ENCODE measurements at regions not wholly inside any gene's neighbourhood (a gene's known extent, or its start where the extent isn't known, plus 50 kb on each side); places are given as distances from the start of the nearest gene placed in this dataset.

GRCh38 chr15:62545467-62546227 is 380.6 kb upstream of the C2CD4B start:
- DNase-seq (ENCODE audit: low spot score) = no peak

DNA sequence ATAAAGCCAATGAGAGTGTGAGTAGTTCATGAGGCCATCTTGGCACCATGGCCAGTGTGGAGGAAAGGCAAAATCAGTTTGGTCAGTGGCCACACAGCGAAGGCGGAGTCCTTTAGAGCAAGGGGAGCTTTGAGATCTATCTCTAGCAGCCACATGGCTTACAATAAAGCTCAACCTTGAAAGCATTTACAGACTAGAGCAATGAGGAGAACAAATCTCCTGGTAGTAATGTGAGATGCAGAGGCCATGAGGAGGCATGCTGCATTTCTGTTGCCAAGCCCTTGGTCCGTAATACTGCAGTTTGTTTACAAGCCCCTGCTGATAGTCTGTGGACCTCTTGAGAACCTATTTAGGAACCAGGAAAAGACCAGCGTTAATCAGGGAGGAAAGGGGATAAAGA is 381.5 kb upstream of the C2CD4B start:
- DNase-seq (ENCODE audit: low spot score) = no peak

GRCh38 chr15:62547584-62547983 is 382.5 kb upstream of the C2CD4B start:
- no peak for DNase-seq (ENCODE audit: low spot score)

DNA sequence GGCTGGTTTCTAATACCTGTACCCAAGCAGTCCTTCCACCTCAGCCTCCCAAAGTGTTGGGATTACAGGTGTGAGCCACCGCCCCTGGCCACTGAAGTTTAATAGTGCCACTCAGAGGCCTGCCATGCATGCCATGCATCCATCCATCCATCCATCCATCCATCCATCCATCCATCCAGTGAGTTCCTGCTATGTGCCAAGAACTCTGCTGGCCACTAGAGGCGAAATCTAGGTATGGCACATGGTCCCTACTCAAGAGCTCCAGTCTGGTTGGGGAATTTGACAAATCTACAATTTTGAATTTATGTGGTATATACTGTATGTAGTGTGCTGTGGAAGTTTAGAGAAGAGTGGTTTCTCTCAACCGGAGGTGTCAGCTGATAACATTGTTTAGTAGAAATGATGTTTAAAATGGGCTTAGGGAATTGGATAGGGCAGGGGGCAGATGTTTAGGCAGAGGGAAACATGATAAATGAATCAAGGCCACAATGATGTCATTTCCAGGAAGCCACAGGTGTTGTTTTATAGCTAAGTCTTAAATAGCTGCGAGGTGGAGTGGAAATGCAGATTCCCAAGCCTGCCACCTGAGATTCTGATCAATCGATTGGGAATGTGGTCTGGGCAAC is 384.4 kb upstream of the C2CD4B start:
- peak; percentile 45 for DNase-seq (ENCODE audit: low spot score)

DNA sequence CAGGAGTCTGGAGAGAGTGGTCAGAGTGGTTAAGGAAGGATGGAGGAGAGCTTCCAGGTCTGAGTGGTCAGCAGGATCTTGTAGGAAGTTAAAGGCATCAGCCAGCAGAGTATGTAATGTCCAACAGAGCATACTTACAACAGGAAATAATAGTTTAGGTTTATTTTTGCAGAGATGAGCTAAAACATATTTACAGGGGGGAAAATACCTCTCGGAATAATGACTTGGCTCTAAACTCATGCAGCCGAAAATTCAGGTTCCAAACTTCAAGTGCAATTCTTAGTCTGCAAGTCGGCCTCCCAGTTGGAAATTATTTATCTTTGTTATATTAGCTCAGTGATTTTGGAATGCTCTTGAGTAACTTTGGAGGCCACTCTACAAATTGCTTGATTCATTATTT is 385.0 kb upstream of the C2CD4B start:
- DNase-seq (ENCODE audit: low spot score) = no peak

GRCh38 chr15:62552444-62552843 is 387.4 kb upstream of the C2CD4B start:
- DNase-seq (ENCODE audit: low spot score) = no peak

DNA sequence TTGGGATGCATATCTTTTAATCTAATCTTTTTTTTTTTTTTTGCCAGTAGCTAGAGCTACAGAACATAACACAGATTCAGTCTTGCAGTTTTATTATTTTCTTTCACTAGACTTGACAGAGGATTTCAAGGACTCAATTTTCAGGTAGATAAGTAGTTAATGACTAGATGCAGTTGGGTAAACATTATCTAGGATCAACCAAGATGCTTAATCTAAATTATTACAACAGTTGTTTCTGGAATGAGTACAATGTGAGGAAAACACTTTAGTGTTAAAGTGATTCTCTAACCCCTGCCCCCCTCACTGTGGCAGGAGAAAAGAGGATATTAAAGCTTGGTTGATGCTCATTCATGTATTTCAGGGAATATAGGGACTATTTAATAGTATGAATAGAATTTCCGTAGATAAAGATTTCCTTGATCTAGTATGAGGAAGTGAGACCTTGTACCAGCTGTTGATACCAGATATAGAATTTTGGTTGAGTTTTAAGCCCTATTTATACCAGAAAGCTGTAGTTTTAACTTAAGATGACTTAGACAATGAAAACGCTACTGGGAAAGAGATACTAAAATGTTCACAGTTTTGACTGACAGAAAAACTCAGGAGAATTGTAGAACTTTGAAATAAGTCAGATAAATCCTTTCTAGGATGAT is 389.0 kb upstream of the C2CD4B start:
- DNase-seq (ENCODE audit: low spot score) = no peak

- DNase-seq (ENCODE audit: low spot score) = no peak
Measured at GRCh38 chr15:62558640-62559380, 393.7 kb upstream of the C2CD4B start.

GRCh38 chr15:62559381-62559733 is 394.3 kb upstream of the C2CD4B start:
- DNase-seq (ENCODE audit: low spot score) = no peak

DNA sequence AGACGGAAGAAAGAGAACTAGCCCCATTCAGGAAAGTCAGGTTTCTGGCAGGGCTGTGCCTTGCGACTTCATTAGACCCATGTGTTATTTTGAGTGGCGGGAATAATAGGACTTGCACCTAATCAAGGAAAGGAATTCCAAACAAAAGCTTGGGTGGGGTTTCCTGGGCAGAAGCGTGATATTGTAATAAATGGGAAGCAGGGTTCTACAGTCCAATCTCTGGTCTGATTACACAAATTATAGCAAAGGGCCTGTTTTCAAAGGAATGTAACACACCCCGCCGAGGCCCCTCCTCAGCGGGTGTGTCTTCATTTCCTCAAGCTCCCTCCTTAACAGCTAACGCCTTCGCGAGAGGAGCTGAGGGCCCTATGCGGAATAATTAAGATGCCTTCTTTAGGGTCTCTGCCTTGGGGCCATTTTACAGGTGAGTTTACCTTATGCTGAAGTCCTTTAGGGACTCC is 396.0 kb upstream of the C2CD4B start:
- DNase-seq (ENCODE audit: low spot score) = peak; percentile 89

DNA sequence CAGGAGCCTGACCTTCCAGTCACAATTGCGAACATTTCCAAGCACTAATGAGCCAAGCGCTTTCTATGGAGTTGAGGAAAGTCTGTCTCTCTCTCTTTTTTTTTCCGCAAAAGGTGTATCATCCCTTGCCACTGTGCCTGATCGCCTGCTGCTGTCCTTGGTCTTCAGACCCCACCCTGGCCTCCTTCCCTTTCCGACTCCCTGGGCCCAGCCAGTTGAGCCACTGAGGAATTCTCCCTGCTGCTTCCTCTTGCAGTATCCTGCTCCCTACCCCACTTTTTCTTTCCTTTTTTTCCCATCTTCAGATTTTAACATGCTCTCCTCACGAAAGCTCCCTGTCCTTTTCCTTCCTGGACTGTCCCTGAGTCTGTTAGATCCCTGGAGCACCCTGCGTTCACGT is 396.5 kb upstream of the C2CD4B start:
- DNase-seq (ENCODE audit: low spot score) = peak; percentile 39

- no peak for DNase-seq (ENCODE audit: low spot score)
Measured at GRCh38 chr15:62564886-62565633, 400.0 kb upstream of the C2CD4B start.

DNA sequence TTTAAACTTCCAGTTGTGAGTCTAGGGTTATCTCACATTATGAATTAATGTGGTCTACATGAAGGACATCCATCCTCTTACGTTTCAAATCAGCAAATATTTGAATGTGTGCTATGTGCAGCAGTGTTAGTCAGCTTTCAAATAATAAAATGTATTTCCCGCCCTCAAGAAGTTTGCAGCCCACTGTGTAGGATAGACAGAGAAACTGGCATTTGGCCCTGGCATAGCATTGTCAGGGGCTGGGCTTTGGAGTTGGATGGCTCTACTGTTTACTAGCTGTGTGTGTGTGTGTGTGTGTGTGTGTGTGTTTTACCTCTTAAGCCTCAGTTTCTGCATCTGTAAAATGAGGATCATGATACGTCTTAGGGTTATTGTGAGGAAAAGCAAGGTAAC is 400.5 kb upstream of the C2CD4B start:
- no peak for DNase-seq (ENCODE audit: low spot score)

- no peak for DNase-seq (ENCODE audit: low spot score)
Measured at GRCh38 chr15:62566248-62566647, 401.2 kb upstream of the C2CD4B start.

- DNase-seq (ENCODE audit: low spot score) = no peak
Measured at GRCh38 chr15:62567501-62567900, 402.4 kb upstream of the C2CD4B start.

- DNase-seq (ENCODE audit: low spot score) = no peak
Measured at GRCh38 chr15:62568004-62568403, 402.9 kb upstream of the C2CD4B start.

DNA sequence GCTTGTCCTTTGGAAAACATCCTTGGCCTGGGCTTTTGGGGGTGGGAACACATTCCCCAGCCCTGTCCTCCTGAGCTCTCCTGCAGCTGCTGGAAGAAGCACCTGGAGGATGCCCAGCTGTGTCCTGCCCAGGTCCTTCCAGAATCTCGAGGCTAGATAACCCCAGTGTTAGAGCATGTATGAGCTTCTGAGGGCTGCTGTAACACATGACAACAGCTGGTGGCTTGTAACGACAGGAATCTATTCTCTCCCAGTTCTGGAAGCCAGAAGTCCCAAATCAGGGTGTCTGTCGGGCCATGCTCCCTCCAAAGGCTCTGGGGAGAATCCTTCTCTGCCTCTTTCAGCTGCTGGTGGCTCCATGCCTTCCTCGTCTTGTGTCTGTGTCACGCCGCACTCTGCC is 403.6 kb upstream of the C2CD4B start:
- DNase-seq (ENCODE audit: low spot score) = no peak

- peak; percentile 90 for DNase-seq (ENCODE audit: low spot score)
Measured at GRCh38 chr15:62569460-62570404, 404.6 kb upstream of the C2CD4B start.

DNA sequence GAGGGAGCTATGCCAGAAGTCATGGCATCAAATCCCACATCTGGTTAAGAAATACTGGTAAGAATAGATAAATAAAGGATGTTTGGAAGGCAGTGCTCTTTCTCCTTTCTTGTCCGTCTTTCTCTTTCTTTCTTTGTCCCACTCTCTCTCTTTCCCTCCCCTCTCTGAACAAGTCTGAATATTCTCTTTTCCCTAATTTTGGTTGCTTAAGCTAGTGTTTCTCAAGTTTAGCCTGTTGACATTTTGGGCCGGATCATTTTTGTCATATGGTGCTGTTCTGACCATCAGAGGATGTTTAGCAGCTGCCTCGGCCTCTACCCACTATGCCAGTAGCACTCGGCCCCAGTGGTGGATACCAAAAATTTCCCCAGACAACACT is 405.3 kb upstream of the C2CD4B start:
- DNase-seq (ENCODE audit: low spot score) = no peak

- no peak for DNase-seq (ENCODE audit: low spot score)
Measured at GRCh38 chr15:62571072-62571471, 406.0 kb upstream of the C2CD4B start.

DNA sequence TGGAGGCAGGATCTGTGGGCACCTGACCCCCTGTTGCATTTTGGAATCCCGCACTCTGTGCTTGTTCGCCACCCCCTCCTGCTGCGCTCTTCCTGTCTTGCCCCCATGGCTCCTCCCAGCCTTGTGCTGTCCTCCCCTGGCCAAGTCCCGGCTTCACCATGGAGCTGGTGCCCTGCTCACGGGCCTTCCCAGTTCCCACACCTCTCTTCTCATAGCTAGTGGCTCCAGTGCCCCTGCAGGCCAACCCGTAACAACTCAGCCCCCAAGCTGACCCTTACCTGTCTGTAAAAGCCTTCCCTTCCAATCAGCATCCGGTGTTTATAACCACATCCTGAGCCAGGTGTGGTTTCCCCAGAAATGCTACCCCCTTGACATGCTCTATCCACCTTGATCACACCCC is 407.7 kb upstream of the C2CD4B start:
- no peak for DNase-seq (ENCODE audit: low spot score)
